IgD-negative memory B cell (primary cell): ENCODE measurements at regions not wholly inside any gene's neighbourhood (a gene's known extent, or its start where the extent isn't known, plus 50 kb on each side); places are given as distances from the start of the nearest gene placed in this dataset.
"Not testable (repeated sequence)": the region's sequence is repeated elsewhere in the genome, so short reads cannot be mapped to it uniquely, and the experiment has no call there.

Source experiments
- H3K27ac Mint-ChIP-seq, 3 donors: one replicate each; pipeline ENCODE4 v1.8.0; 2020 to 2022; ENCODE audit warnings: mild to moderate bottlenecking in 3 of 3, mixed read lengths in 3 of 3, moderate library complexity in 1 of 3
- H3K27me3 Mint-ChIP-seq: one replicate; pipeline ENCODE4 v1.8.0; 2021; ENCODE audit warnings: mixed read lengths
- H3K36me3 Mint-ChIP-seq: one replicate; pipeline ENCODE4 v1.8.0; 2020; ENCODE audit warnings: mild to moderate bottlenecking, mixed read lengths
- H3K4me1 Mint-ChIP-seq, 3 donors: one replicate each; pipeline ENCODE4 v1.8.0; 2020 to 2022; ENCODE audit warnings: mixed read lengths in 3 of 3, mild to moderate bottlenecking in 1 of 3
- H3K4me3 Mint-ChIP-seq, 4 donors: one replicate each; pipeline ENCODE4 v1.8.0; 2020 to 2022; ENCODE audit warnings: mild to moderate bottlenecking in 4 of 4, mixed read lengths in 4 of 4, moderate library complexity in 3 of 4
- H3K9me3 Mint-ChIP-seq, 3 donors: one replicate each; pipeline ENCODE4 v1.8.0; 2020 to 2021; ENCODE audit warnings: mixed read lengths in 3 of 3, mild to moderate bottlenecking in 1 of 3

GRCh38 chr7:37536706-37537105 is 88.0 kb upstream of the ELMO1 start:
- Mint-ChIP-seq H3K27ac (no peak overlapping the region), H3K36me3 (peaks cover 2% of the 10 kb centered on the region), H3K4me3 (no peak overlapping the region), H3K9me3 (peaks cover 0 to 5% (median 4%) of the 10 kb centered on the region in 3 donors), H3K27me3 (peaks cover 11% of the 10 kb centered on the region), H3K4me1 (no peaks in the 10 kb centered on the region)

- no peak overlapping the region for H3K4me3 Mint-ChIP-seq
- H3K27me3 Mint-ChIP-seq: peaks cover 11% of the 10 kb centered on the region
- H3K9me3 Mint-ChIP-seq: peaks cover 0 to 5% (median 4%) of the 10 kb centered on the region in 3 donors
- peaks cover 2% of the 10 kb centered on the region for H3K36me3 Mint-ChIP-seq
- H3K27ac Mint-ChIP-seq: no peak overlapping the region
- peaks cover 0 to 1% (median 0%) of the 10 kb centered on the region in 3 donors for H3K4me1 Mint-ChIP-seq
These were observed 88.8 kb upstream of the ELMO1 start for GRCh38 chr7:37537439-37537838.

- peaks cover 6% of the 10 kb centered on the region for H3K27me3 Mint-ChIP-seq
- no peak overlapping the region for H3K4me3 Mint-ChIP-seq
- H3K36me3 Mint-ChIP-seq: peaks cover 2% of the 10 kb centered on the region
- H3K4me1 Mint-ChIP-seq: peaks cover 0 to 1% (median 0%) of the 10 kb centered on the region in 3 donors
- no peak overlapping the region for H3K27ac Mint-ChIP-seq
- H3K9me3 Mint-ChIP-seq: peaks cover 0 to under 1% (median 0%) of the 10 kb centered on the region in 3 donors
These were observed 90.3 kb upstream of the ELMO1 start for GRCh38 chr7:37538945-37539344.

- Mint-ChIP-seq H3K4me1 (peaks cover 0 to 1% (median 0%) of the 10 kb centered on the region in 3 donors), H3K27ac (peak overlapping the region in 1 of 3 donors; percentile 40), H3K4me3 (no peak overlapping the region), H3K36me3 (no peaks in the 10 kb centered on the region), H3K27me3 (peaks cover under 1% of the 10 kb centered on the region), H3K9me3 (peaks cover 0 to 2% (median 0%) of the 10 kb centered on the region in 3 donors)
These were observed 92.3 kb upstream of the ELMO1 start for GRCh38 chr7:37540917-37541316.

GRCh38 chr7:37541810-37542443 is 93.3 kb upstream of the ELMO1 start:
- Mint-ChIP-seq H3K9me3 (peaks cover 0 to 2% (median 0%) of the 10 kb centered on the region in 3 donors), H3K4me1 (peaks cover 0 to 1% (median 0%) of the 10 kb centered on the region in 3 donors)

GRCh38 chr7:37545619-37546534 is 97.2 kb upstream of the ELMO1 start:
- Mint-ChIP-seq H3K4me1 (peaks cover 0 to 1% (median 0%) of the 10 kb centered on the region in 3 donors), H3K36me3 (no peaks in the 10 kb centered on the region)

More at GRCh38 chr7:37541810-37542443, 93.3 kb upstream of the ELMO1 start:
- H3K36me3 Mint-ChIP-seq: no peaks in the 10 kb centered on the region
- H3K4me3 Mint-ChIP-seq: no peak overlapping the region
- no peaks in the 10 kb centered on the region for H3K27me3 Mint-ChIP-seq
- no peak overlapping the region for H3K27ac Mint-ChIP-seq

GRCh38 chr7:37546677-37547076 is 98.0 kb upstream of the ELMO1 start:
- Mint-ChIP-seq H3K4me3 (no peak overlapping the region), H3K27me3 (peaks cover 8% of the 10 kb centered on the region), H3K36me3 (no peaks in the 10 kb centered on the region), H3K9me3 (peaks cover 0 to 2% (median 0%) of the 10 kb centered on the region in 3 donors), H3K27ac (no peak overlapping the region), H3K4me1 (peaks cover 0 to 1% (median 0%) of the 10 kb centered on the region in 3 donors)

More at GRCh38 chr7:37545619-37546534, 97.2 kb upstream of the ELMO1 start:
- Mint-ChIP-seq H3K4me3 (no peak overlapping the region), H3K27ac (no peak overlapping the region), H3K9me3 (peaks cover 0 to 2% (median 0%) of the 10 kb centered on the region in 3 donors), H3K27me3 (peaks cover 8% of the 10 kb centered on the region)

GRCh38 chr7:37549076-37549931 is 100.6 kb upstream of the ELMO1 start:
- Mint-ChIP-seq H3K27me3 (peaks cover 11% of the 10 kb centered on the region), H3K27ac (no peak overlapping the region), H3K4me3 (no peak overlapping the region), H3K4me1 (no peaks in the 10 kb centered on the region), H3K9me3 (no peaks in the 10 kb centered on the region), H3K36me3 (peaks cover 2% of the 10 kb centered on the region)

- no peaks in the 10 kb centered on the region for H3K9me3 Mint-ChIP-seq
- no peak overlapping the region for H3K4me3 Mint-ChIP-seq
These were observed 101.8 kb upstream of the ELMO1 start for GRCh38 chr7:37550426-37550825.

GRCh38 chr7:37550872-37551271 is 102.2 kb upstream of the ELMO1 start:
- H3K27me3 Mint-ChIP-seq: peaks cover 11% of the 10 kb centered on the region
- H3K9me3 Mint-ChIP-seq: no peaks in the 10 kb centered on the region
- no peak overlapping the region for H3K4me3 Mint-ChIP-seq
- H3K36me3 Mint-ChIP-seq: peaks cover 2% of the 10 kb centered on the region
- no peak overlapping the region for H3K27ac Mint-ChIP-seq
- H3K4me1 Mint-ChIP-seq: no peaks in the 10 kb centered on the region

More at GRCh38 chr7:37550426-37550825, 101.8 kb upstream of the ELMO1 start:
- H3K27ac Mint-ChIP-seq: no peak overlapping the region
- peaks cover 2% of the 10 kb centered on the region for H3K36me3 Mint-ChIP-seq
- peaks cover 11% of the 10 kb centered on the region for H3K27me3 Mint-ChIP-seq
- no peaks in the 10 kb centered on the region for H3K4me1 Mint-ChIP-seq

GRCh38 chr7:37552030-37552429 is 103.4 kb upstream of the ELMO1 start:
- Mint-ChIP-seq H3K4me1 (no peaks in the 10 kb centered on the region), H3K4me3 (no peak overlapping the region), H3K27ac (no peak overlapping the region), H3K27me3 (peaks cover 11% of the 10 kb centered on the region), H3K9me3 (no peaks in the 10 kb centered on the region), H3K36me3 (peaks cover 2% of the 10 kb centered on the region)

DNA sequence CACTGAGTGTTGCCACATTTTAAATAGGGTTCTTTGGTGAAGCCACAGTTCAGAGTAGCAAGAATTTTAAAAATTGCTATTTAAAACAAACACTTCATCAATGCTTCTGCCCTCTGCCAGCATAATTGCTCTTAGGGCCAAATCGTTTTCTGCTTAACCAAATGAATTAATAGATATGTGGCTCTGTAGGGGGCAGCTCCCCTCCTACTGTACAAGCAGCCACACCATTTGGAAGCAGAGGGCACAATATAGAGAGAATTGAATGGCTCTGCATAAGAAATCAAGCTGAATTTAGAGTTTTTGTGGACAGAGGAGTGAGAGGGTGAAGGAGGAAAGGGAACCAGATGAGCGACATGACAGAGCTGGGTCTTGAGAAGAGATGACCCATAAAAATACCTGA is 103.8 kb upstream of the ELMO1 start:
- H3K4me1 Mint-ChIP-seq, H3K27ac Mint-ChIP-seq, H3K9me3 Mint-ChIP-seq, H3K36me3 Mint-ChIP-seq, H3K27me3 Mint-ChIP-seq, H3K4me3 Mint-ChIP-seq: not testable (repeated sequence)

- Mint-ChIP-seq H3K4me1 (no peaks in the 10 kb centered on the region), H3K27ac (no peak overlapping the region), H3K4me3 (no peak overlapping the region), H3K9me3 (no peaks in the 10 kb centered on the region), H3K27me3 (peaks cover 6% of the 10 kb centered on the region), H3K36me3 (peaks cover 2% of the 10 kb centered on the region)
These were observed 106.9 kb upstream of the ELMO1 start for GRCh38 chr7:37555528-37555927.

- H3K27ac Mint-ChIP-seq: no peak overlapping the region
These were observed 109.0 kb upstream of the ELMO1 start for GRCh38 chr7:37557571-37558209.

More at GRCh38 chr7:37557571-37558209, 109.0 kb upstream of the ELMO1 start:
- peaks cover 6% of the 10 kb centered on the region for H3K27me3 Mint-ChIP-seq
- no peaks in the 10 kb centered on the region for H3K4me1 Mint-ChIP-seq
- no peak overlapping the region for H3K4me3 Mint-ChIP-seq
- peaks cover 2% of the 10 kb centered on the region for H3K36me3 Mint-ChIP-seq
- no peaks in the 10 kb centered on the region for H3K9me3 Mint-ChIP-seq
